ENCODE measurements at regions not wholly inside any gene's neighbourhood (a gene's known extent, or its start where the extent isn't known, plus 50 kb on each side); places are given as distances from the start of the nearest gene placed in this dataset.

- WGBS = under 1% methylated on average over 28 of the region's 70 CpGs
- peak; percentile 99 for DNase-seq (ENCODE audit: low spot score in 2 of 2)
- H3K9me3 ChIP-seq = no peaks in the 10 kb centered on the region
- H3K4me1 ChIP-seq = peaks cover 29% of the 10 kb centered on the region
- no peaks in the 10 kb centered on the region for H3K36me3 ChIP-seq
- no peaks in the 10 kb centered on the region for H3K27me3 ChIP-seq
- H3K27ac ChIP-seq = peak overlapping the region; percentile 94
- H3K4me3 ChIP-seq = peak overlapping the region; percentile 48
- TF ChIP-seq POLR2AphosphoS5 (IDR thresholded peaks at IDR 0.05) (peak; percentile 30 to 98 (median 88)), CTCF (IDR thresholded peaks at IDR 0.05) (peak; percentile 84 to 91), POLR2A (IDR thresholded peaks at IDR 0.05) (peak in 1 of 2 donors; percentile 81), EP300 (IDR thresholded peaks at IDR 0.05) (peak; percentile 84)
Measured at GRCh38 chr13:33542309-33543088, 256.9 kb upstream of the STARD13 start.

GRCh38 chr13:33543089-33543459, 257.5 kb upstream of the STARD13 start:
- H3K9me3 ChIP-seq = no peaks in the 10 kb centered on the region
- 3% methylated on average over 7 of the region's 7 CpGs for WGBS
- H3K27me3 ChIP-seq = no peaks in the 10 kb centered on the region
- no peak for DNase-seq (ENCODE audit: low spot score in 2 of 2)
- H3K4me1 ChIP-seq = peaks cover 29% of the 10 kb centered on the region
- TF ChIP-seq POLR2A (IDR thresholded peaks at IDR 0.05) (peak in 1 of 2 donors; percentile 1), POLR2AphosphoS5 (IDR thresholded peaks at IDR 0.05) (no peak)
- H3K27ac ChIP-seq = peak overlapping the region; percentile 94
- peak overlapping the region; percentile 48 for H3K4me3 ChIP-seq
- H3K36me3 ChIP-seq = no peaks in the 10 kb centered on the region

- TF ChIP-seq EP300 (IDR thresholded peaks at IDR 0.05) = no peak
- TF ChIP-seq POLR2A (IDR thresholded peaks at IDR 0.05) = no peak
- no peak for TF ChIP-seq POLR2AphosphoS5 (IDR thresholded peaks at IDR 0.05)
- TF ChIP-seq CTCF (IDR thresholded peaks at IDR 0.05) = no peak
- Histone ChIP-seq H3K27ac (peak overlapping the region; percentile 94), H3K27me3 (no peaks in the 10 kb centered on the region), H3K36me3 (no peaks in the 10 kb centered on the region), H3K9me3 (no peaks in the 10 kb centered on the region), H3K4me1 (peaks cover 29% of the 10 kb centered on the region), H3K4me3 (peak overlapping the region; percentile 48)
- DNase-seq (ENCODE audit: low spot score in 2 of 2) = no peak
- WGBS = 52% methylated on average over 3 of the region's 3 CpGs
Measured at GRCh38 chr13:33543631-33544265, 258.2 kb upstream of the STARD13 start.

- Histone ChIP-seq H3K36me3 (no peaks in the 10 kb centered on the region), H3K4me3 (no peak overlapping the region), H3K9me3 (no peaks in the 10 kb centered on the region), H3K4me1 (peaks cover 29% of the 10 kb centered on the region), H3K27me3 (no peaks in the 10 kb centered on the region), H3K27ac (peak overlapping the region; percentile 94)
- no peak for DNase-seq (ENCODE audit: low spot score in 2 of 2)
- 62% methylated on average over 3 of the region's 3 CpGs for WGBS
- TF ChIP-seq POLR2A (IDR thresholded peaks at IDR 0.05) (no peak), POLR2AphosphoS5 (IDR thresholded peaks at IDR 0.05) (no peak), EP300 (IDR thresholded peaks at IDR 0.05) (no peak), CTCF (IDR thresholded peaks at IDR 0.05) (no peak)
Measured at GRCh38 chr13:33544308-33544707, 258.8 kb upstream of the STARD13 start.

GRCh38 chr13:33545492-33545891, 259.9 kb upstream of the STARD13 start:
- no peaks in the 10 kb centered on the region for H3K9me3 ChIP-seq
- H3K4me1 ChIP-seq = peaks cover 29% of the 10 kb centered on the region
- no peak overlapping the region for H3K4me3 ChIP-seq
- DNase-seq (ENCODE audit: low spot score in 2 of 2) = no peak
- no peak overlapping the region for H3K27ac ChIP-seq
- H3K27me3 ChIP-seq = no peaks in the 10 kb centered on the region
- 88% methylated on average over 3 of the region's 3 CpGs for WGBS
- H3K36me3 ChIP-seq = no peaks in the 10 kb centered on the region
- no peak for TF ChIP-seq EP300 (IDR thresholded peaks at IDR 0.05)
- TF ChIP-seq POLR2AphosphoS5 (IDR thresholded peaks at IDR 0.05) = no peak
- no peak for TF ChIP-seq POLR2A (IDR thresholded peaks at IDR 0.05)
- TF ChIP-seq CTCF (IDR thresholded peaks at IDR 0.05) = no peak
